Liver (tissue), 3 donors: ENCODE measurements at regions not wholly inside any gene's neighbourhood (a gene's known extent, or its start where the extent isn't known, plus 50 kb on each side); places are given as distances from the start of the nearest gene placed in this dataset.

Experiments
- EGR1 ChIP-seq, 2 donors: IDR thresholded peaks; 2 replicates each; pipeline ENCODE4 v1.6.1; 2016 to 2018; ENCODE audit warnings: antibody characterized with exemption in 2 of 2, low read depth in 2 of 2
- RAD21 ChIP-seq, 2 donors: IDR thresholded peaks; 2 replicates each; pipeline ENCODE4 v1.6.1; 2016; ENCODE audit warnings: antibody characterized with exemption in 2 of 2, mild to moderate bottlenecking in 2 of 2
- YY1 ChIP-seq: IDR thresholded peaks from 2 replicates; pipeline ENCODE4 v1.6.1; 2016; ENCODE audit warnings: antibody characterized with exemption, mild to moderate bottlenecking
- TF ChIP-seq, protein P1 (sequence below): fragments of 150-350 bp; IDR thresholded peaks from 2 replicates; pipeline ENCODE4 v1.5.1; 2017; ENCODE audit warnings: improper control_type of control experiment, low read depth, low read length; ENCODE audit not compliant: missing input control
- TF ChIP-seq, protein P2 (sequence below): IDR thresholded peaks from 2 replicates; pipeline ENCODE4 v1.6.1; 2016; ENCODE audit warnings: antibody characterized with exemption
- donor health status: healthy.
- donor health status: healthy.

DNA sequence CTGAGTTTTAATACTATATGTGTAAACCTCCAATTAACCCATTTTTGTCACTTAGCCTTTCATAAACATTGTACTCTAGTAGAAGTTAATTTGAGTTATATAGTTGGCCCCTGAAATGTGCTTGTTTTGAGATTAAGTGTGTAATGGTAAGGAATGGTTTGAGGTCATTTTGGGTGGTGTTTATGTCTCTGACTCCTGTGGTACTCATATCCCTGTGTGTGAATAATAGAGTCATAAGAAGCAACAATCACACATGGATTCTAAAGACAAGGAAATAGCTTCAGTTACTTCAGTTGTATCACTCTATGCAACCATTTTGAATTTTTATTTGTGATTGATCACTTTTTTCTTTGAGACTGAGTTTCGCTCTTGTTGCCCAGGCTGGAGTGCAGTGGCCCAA is 408.5 kb downstream of the MFSD1 start:
- TF ChIP-seq, protein P1, sequence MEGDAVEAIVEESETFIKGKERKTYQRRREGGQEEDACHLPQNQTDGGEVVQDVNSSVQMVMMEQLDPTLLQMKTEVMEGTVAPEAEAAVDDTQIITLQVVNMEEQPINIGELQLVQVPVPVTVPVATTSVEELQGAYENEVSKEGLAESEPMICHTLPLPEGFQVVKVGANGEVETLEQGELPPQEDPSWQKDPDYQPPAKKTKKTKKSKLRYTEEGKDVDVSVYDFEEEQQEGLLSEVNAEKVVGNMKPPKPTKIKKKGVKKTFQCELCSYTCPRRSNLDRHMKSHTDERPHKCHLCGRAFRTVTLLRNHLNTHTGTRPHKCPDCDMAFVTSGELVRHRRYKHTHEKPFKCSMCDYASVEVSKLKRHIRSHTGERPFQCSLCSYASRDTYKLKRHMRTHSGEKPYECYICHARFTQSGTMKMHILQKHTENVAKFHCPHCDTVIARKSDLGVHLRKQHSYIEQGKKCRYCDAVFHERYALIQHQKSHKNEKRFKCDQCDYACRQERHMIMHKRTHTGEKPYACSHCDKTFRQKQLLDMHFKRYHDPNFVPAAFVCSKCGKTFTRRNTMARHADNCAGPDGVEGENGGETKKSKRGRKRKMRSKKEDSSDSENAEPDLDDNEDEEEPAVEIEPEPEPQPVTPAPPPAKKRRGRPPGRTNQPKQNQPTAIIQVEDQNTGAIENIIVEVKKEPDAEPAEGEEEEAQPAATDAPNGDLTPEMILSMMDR, result no peak
- TF ChIP-seq, protein P2, sequence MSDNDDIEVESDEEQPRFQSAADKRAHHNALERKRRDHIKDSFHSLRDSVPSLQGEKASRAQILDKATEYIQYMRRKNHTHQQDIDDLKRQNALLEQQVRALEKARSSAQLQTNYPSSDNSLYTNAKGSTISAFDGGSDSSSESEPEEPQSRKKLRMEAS, result no peak
- TF ChIP-seq YY1, result no peak
- TF ChIP-seq RAD21 (IDR thresholded peaks at IDR 0.05), result no peak
- TF ChIP-seq EGR1 (IDR thresholded peaks at IDR 0.05; ENCODE audit: low read depth in 2 of 2), result no peak
